Endothelial cell of umbilical vein (primary cell): ENCODE measurements at regions not wholly inside any gene's neighbourhood (a gene's known extent, or its start where the extent isn't known, plus 50 kb on each side); places are given as distances from the start of the nearest gene placed in this dataset.

Experiments used
- BruUV-seq: library from RNA; stranded (reverse); fragments of 400-500 nt; replicated peaks from 2 replicates; lab custom pipeline; 2021; lab: Mats Ljungman, UMichigan
- CTCF ChIA-PET: fragments of 300-600, 350-600 bp; sonication (Branson Sonifier 250); formaldehyde crosslinking; loops from one replicate; lab custom pipeline; 2021; ENCODE audit warnings: antibody characterized with exemption, inconsistent platforms; lab: Charles Lee
- POLR2A ChIA-PET: fragments of 300-600, 350-600 bp; sonication (Branson Sonifier 250); formaldehyde crosslinking; loops from one replicate; lab custom pipeline; 2021; ENCODE audit warnings: antibody characterized with exemption, inconsistent platforms; lab: Charles Lee
- DNase-seq: peaks from one replicate; pipeline ENCODE4 v3.0.0-alpha.2; 2011; ENCODE audit warnings: low read depth, low spot score
- FAIRE-seq: peaks from 2 replicates; lab custom pipeline; 2011; peaks lifted over from hg19 to GRCh38; lab: Jason Lieb, UNC
- H2AFZ ChIP-seq: 2 replicates; pipeline ENCODE4 v1.6.0; 2012; ENCODE audit warnings: low read depth, low read length, control low read depth, inconsistent platforms
- H3K27ac ChIP-seq: 2 replicates; pipeline ENCODE4 v1.5.1; 2011; ENCODE audit warnings: low read depth, mild to moderate bottlenecking, control low read depth, low read length, moderate library complexity; ENCODE audit not compliant: insufficient read depth
- H3K27me3 ChIP-seq, 2 experiments: 2 replicates each; pipeline versions ENCODE4 v1.6.0 to v1.6.1; 2011; ENCODE audit warnings: low read length in 2 of 2, mixed read lengths in 1 of 2; ENCODE audit not compliant: control insufficient read depth in 2 of 2, insufficient read depth in 2 of 2
- H3K36me3 ChIP-seq, 2 experiments: 2 replicates in 1 of 2; 3 replicates in 1 of 2; pipeline ENCODE4 v1.5.1; 2011; ENCODE audit warnings: low read length in 2 of 2, mild to moderate bottlenecking in 1 of 2, moderate library complexity in 1 of 2; ENCODE audit not compliant: control insufficient read depth in 2 of 2, insufficient read depth in 2 of 2; ENCODE audit errors: extremely low read depth in 1 of 2
- H3K4me1 ChIP-seq: 3 replicates; pipeline ENCODE4 v1.5.1; 2011; ENCODE audit warnings: mild to moderate bottlenecking, low read length; ENCODE audit not compliant: control insufficient read depth, insufficient read depth; ENCODE audit errors: extremely low read depth
- H3K4me2 ChIP-seq: 2 replicates; pipeline ENCODE4 v1.6.1; 2011; ENCODE audit warnings: low read length, control low read depth, mixed read lengths; ENCODE audit not compliant: insufficient read depth
- H3K4me3 ChIP-seq, 3 experiments: fragments of 200-600 bp in 1 of 3; sonication (generic), shearing (Covaris generic) in 1 of 3; replicated peaks in 1 of 3; 2 replicates each; pipeline ENCODE4 v1.5.1; 2011 to 2016; ENCODE audit warnings: control low read depth in 3 of 3, low read length in 3 of 3, mild to moderate bottlenecking in 2 of 3, inconsistent platforms in 1 of 3, low read depth in 1 of 3, moderate library complexity in 1 of 3; ENCODE audit not compliant: insufficient read depth in 1 of 3
- H3K79me2 ChIP-seq: 2 replicates; pipeline ENCODE4 v1.6.0; 2012; ENCODE audit warnings: low read length, inconsistent platforms; ENCODE audit not compliant: control insufficient read depth, insufficient read depth
- H3K9ac ChIP-seq: replicated peaks from 2 replicates; pipeline ENCODE3; 2011; ENCODE audit warnings: low read length, control low read depth; ENCODE audit not compliant: insufficient read depth; ENCODE audit errors: extremely low read depth
- H3K9me1 ChIP-seq: replicated peaks from 3 replicates; pipeline ENCODE4 v1.6.0; 2011; ENCODE audit warnings: mild to moderate bottlenecking, low read length; ENCODE audit not compliant: control insufficient read depth, insufficient read depth; ENCODE audit errors: extremely low read depth
- H3K9me3 ChIP-seq: replicated peaks from 2 replicates; pipeline ENCODE4 v1.5.1; 2012; ENCODE audit warnings: low read length, inconsistent platforms; ENCODE audit not compliant: control insufficient read depth, insufficient read depth
- H4K20me1 ChIP-seq: replicated peaks from 2 replicates; pipeline ENCODE3; 2011; ENCODE audit warnings: mild to moderate bottlenecking, low read length; ENCODE audit not compliant: control insufficient read depth, insufficient read depth; ENCODE audit errors: extremely low read depth
- EZH2 ChIP-seq: IDR thresholded peaks from 2 replicates; pipeline ENCODE4 v1.6.1; 2012; ENCODE audit warnings: borderline replicate concordance, low read depth, mild to moderate bottlenecking, moderate library complexity, low read length, inconsistent platforms; ENCODE audit not compliant: severe bottlenecking
- FOS ChIP-seq: IDR thresholded peaks from 2 replicates; pipeline ENCODE4 v1.6.1; 2011; ENCODE audit warnings: mild to moderate bottlenecking, low read length, moderate library complexity, borderline replicate concordance; ENCODE audit not compliant: insufficient read depth
- GATA2 ChIP-seq: IDR thresholded peaks from 2 replicates; pipeline ENCODE4 v1.7.0; 2011; ENCODE audit warnings: low read depth, mild to moderate bottlenecking, moderate library complexity, mixed read lengths, low read length; ENCODE audit not compliant: insufficient read length, insufficient read depth
- JUN ChIP-seq: IDR thresholded peaks from 2 replicates; pipeline ENCODE4 v1.6.1; 2011; ENCODE audit warnings: borderline replicate concordance, low read depth; ENCODE audit not compliant: insufficient read length, insufficient read depth
- MYC ChIP-seq: IDR thresholded peaks from one replicate; pipeline ENCODE4 v1.6.1; 2011; ENCODE audit warnings: mild to moderate bottlenecking, low read depth, low read length
- POLR2A ChIP-seq: IDR thresholded peaks from 2 replicates; pipeline ENCODE4 v1.6.1; 2012; ENCODE audit warnings: low read depth, mild to moderate bottlenecking, control low read depth, low read length
- POLR2AphosphoS5 ChIP-seq: IDR thresholded peaks from 2 replicates; pipeline ENCODE4 v1.6.1; 2012; ENCODE audit warnings: low read depth, mild to moderate bottlenecking, control low read depth, low read length, moderate library complexity; ENCODE audit not compliant: insufficient read depth
- dilution Hi-C: fragments of 300-500 bp; cut with MboI; formaldehyde crosslinking; loops from one replicate; pipeline ENCODE4 v1.15.0; 2019; ENCODE audit warnings: low sequenced_read_pairs; ENCODE audit not compliant: extremely low pct_ligation_motif_present
- intact Hi-C: fragments of 100-400 bp; cut with micrococcal nuclease; formaldehyde crosslinking; loops from one replicate; pipeline ENCODE4 v1.10.0; 2022
- TF ChIP-seq, protein P1 (sequence below), 2 donors: IDR thresholded peaks; 1 replicate in 1 of 2; 2 replicates in 1 of 2; pipeline ENCODE4 v1.5.1; 2011; ENCODE audit warnings: low read length in 2 of 2, mild to moderate bottlenecking in 2 of 2, moderate library complexity in 2 of 2, control low read depth in 1 of 2, inconsistent platforms in 1 of 2, low read depth in 1 of 2; ENCODE audit not compliant: insufficient read depth in 1 of 2; ENCODE audit errors: extremely low read depth in 1 of 2
- TF ChIP-seq, protein P2 (sequence below): IDR thresholded peaks from 2 replicates; pipeline ENCODE4 v1.6.1; 2011; ENCODE audit not compliant: insufficient read depth, insufficient read length

DNA sequence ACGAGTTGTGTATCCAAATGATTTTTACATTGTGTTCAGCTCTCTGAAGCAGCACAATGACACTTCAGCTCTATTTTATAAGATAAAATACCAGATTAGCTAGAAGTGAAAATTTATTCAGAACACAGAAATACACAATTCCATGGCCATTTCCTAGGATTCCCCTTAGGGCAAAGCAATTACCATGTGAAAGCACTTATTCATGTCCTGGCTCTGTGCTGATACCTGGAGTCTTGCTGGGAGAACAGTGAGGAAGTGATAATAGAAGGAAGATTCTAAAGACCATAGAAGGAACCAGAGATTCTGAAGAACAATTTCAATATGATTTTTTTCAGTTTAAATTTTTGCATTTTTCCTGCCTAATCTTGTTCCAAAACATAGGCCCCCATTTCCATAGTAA is 657.4 kb upstream of the ZWINT start:
- FAIRE-seq, result no peak
- no peaks in the 10 kb centered on the region for H3K79me2 ChIP-seq
- H3K27me3 ChIP-seq, result no peaks in the 10 kb centered on the region
- no peak overlapping the region for H3K4me3 ChIP-seq
- CTCF ChIA-PET, result no interaction called here
- H3K9me1 ChIP-seq, result no peaks in the 10 kb centered on the region
- H3K9me3 ChIP-seq, result peaks cover 8% of the 10 kb centered on the region
- DNase-seq, result no peak
- no TSS peak for BruUV-seq
- no peak overlapping the region for H3K9ac ChIP-seq
- dilution Hi-C loops (no loop called here), intact Hi-C loops (no loop called here)
- no peak overlapping the region for H3K27ac ChIP-seq
- H3K4me1 ChIP-seq, result no peaks in the 10 kb centered on the region
- no peaks in the 10 kb centered on the region for H4K20me1 ChIP-seq
- POLR2A ChIA-PET, result no interaction called here
- H2AFZ ChIP-seq, result no peak overlapping the region
- TF ChIP-seq FOS (no peak), EZH2 (no peak), POLR2AphosphoS5 (no peak)
- TF ChIP-seq, protein P1, sequence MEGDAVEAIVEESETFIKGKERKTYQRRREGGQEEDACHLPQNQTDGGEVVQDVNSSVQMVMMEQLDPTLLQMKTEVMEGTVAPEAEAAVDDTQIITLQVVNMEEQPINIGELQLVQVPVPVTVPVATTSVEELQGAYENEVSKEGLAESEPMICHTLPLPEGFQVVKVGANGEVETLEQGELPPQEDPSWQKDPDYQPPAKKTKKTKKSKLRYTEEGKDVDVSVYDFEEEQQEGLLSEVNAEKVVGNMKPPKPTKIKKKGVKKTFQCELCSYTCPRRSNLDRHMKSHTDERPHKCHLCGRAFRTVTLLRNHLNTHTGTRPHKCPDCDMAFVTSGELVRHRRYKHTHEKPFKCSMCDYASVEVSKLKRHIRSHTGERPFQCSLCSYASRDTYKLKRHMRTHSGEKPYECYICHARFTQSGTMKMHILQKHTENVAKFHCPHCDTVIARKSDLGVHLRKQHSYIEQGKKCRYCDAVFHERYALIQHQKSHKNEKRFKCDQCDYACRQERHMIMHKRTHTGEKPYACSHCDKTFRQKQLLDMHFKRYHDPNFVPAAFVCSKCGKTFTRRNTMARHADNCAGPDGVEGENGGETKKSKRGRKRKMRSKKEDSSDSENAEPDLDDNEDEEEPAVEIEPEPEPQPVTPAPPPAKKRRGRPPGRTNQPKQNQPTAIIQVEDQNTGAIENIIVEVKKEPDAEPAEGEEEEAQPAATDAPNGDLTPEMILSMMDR (IDR thresholded peaks at IDR 0.05; ENCODE audit: extremely low read depth in 1 of 2, insufficient read depth in 1 of 2, low read depth in 1 of 2, low read length in 2 of 2), result no peak
- H3K4me2 ChIP-seq, result no peak overlapping the region
- H3K36me3 ChIP-seq, result no peaks in the 10 kb centered on the region

DNA sequence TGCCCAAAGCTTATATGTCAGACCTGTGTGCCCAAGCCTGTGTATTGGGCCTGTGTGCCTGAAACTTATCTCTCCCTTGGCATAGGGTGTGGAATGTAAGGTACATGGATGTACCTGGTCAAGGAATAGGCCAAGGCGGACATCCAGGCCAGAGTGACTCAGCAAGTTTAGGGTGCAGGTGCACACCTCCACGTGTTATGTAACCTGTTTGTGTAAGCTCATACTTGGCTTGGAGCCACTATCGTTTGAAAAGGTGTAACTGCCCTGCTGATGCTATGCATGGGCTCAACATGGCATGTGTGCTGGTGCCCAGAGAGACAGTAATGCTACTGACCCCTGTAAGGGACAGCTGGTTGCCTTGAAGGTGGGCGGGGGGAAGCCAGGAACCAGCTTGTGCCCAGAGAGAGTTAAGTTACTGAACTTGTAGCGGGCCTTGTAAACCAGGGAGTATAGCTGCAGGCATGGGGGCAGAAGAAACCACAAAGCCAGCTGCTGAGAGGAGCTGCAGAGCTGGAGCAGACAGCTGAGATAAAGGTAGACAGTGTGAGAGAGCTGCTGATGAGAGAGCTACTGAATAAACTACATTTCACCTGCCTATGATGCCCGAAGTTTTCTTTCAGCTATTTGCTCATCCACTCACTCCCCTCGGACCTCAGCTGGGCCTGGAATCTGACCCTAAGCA is 656.4 kb upstream of the ZWINT start:
- Histone ChIP-seq H3K27me3 (no peaks in the 10 kb centered on the region), H3K36me3 (no peaks in the 10 kb centered on the region), H3K79me2 (no peaks in the 10 kb centered on the region), H3K4me1 (no peaks in the 10 kb centered on the region), H4K20me1 (no peaks in the 10 kb centered on the region), H3K27ac (no peak overlapping the region), H3K4me3 (no peak overlapping the region), H3K9ac (no peak overlapping the region), H2AFZ (no peak overlapping the region), H3K4me2 (no peak overlapping the region), H3K9me3 (peaks cover 8% of the 10 kb centered on the region), H3K9me1 (no peaks in the 10 kb centered on the region)
- no peak for TF ChIP-seq POLR2A
- no peak for TF ChIP-seq GATA2
- no peak for TF ChIP-seq POLR2AphosphoS5
- no peak for TF ChIP-seq MYC
- no peak for TF ChIP-seq EZH2
- TF ChIP-seq JUN, result no peak
- TF ChIP-seq, protein P1 (IDR thresholded peaks at IDR 0.05; ENCODE audit: extremely low read depth in 1 of 2, insufficient read depth in 1 of 2, low read depth in 1 of 2, low read length in 2 of 2), result no peak
- TF ChIP-seq, protein P2, sequence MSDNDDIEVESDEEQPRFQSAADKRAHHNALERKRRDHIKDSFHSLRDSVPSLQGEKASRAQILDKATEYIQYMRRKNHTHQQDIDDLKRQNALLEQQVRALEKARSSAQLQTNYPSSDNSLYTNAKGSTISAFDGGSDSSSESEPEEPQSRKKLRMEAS, result no peak
- TF ChIP-seq FOS, result no peak
- CTCF ChIA-PET, result no interaction called here
- intact Hi-C loops (no loop called here), dilution Hi-C loops (no loop called here)
- FAIRE-seq (no peak), DNase-seq (no peak)
- BruUV-seq, result no TSS peak
- POLR2A ChIA-PET, result no interaction called here
